Neural crest cell (in vitro differentiated cells): ENCODE measurements at regions not wholly inside any gene's neighbourhood (a gene's known extent, or its start where the extent isn't known, plus 50 kb on each side); places are given as distances from the start of the nearest gene placed in this dataset.

Experiments
- DNase-seq: peaks from one replicate; pipeline ENCODE4 v3.0.0; 2021; ENCODE audit warnings: low read depth, mixed read lengths, low spot score
- H3K27ac Mint-ChIP-seq: one replicate; pipeline ENCODE4 v1.8.0; 2021; ENCODE audit warnings: mild to moderate bottlenecking, mixed read lengths; ENCODE audit not compliant: unreplicated experiment
- H3K27me3 Mint-ChIP-seq: 2 replicates; pipeline ENCODE4 v1.8.0; 2021; ENCODE audit warnings: low read depth, mild to moderate bottlenecking, mixed read lengths
- H3K36me3 Mint-ChIP-seq: 2 replicates; pipeline ENCODE4 v1.8.0; 2021; ENCODE audit warnings: low read depth, mild to moderate bottlenecking, mixed read lengths
- H3K4me1 Mint-ChIP-seq: 2 replicates; pipeline ENCODE4 v1.8.0; 2021; ENCODE audit warnings: mixed read lengths
- H3K4me3 Mint-ChIP-seq: one replicate; pipeline ENCODE4 v1.8.0; 2021; ENCODE audit warnings: mild to moderate bottlenecking, mixed read lengths
- H3K9me3 Mint-ChIP-seq: 2 replicates; pipeline ENCODE4 v1.8.0; 2021; ENCODE audit warnings: mixed read lengths
- TF ChIP-seq, protein P1 (sequence below): fragments of 200-600 bp; sonication (generic); conservative IDR thresholded peaks from 2 replicates; pipeline ENCODE4 v1.5.0; 2021; ENCODE audit warnings: antibody characterized with exemption, mild to moderate bottlenecking

DNA sequence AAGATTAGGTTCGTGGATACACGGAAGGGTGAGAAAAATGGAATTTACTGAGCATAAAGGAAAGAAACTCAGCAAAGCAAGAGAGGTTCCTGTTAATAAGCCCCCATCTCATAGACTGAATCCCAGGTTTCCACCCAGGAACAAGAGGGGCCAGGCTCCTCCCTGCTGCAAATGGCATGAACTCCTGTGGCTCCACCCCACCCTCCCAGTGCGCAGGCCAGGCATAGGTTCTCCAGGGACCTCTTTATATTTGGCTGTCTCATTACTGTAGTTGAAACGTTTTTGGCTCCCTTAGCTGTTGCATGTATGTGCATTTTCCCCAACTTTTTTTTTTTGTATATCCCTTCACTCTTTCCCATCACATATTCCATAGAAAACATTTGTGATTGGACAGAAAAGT is 217.8 kb upstream of the NRP1 start:
- Mint-ChIP-seq H3K27me3 (peaks cover 16% of the 10 kb centered on the region), H3K36me3 (no peaks in the 10 kb centered on the region), H3K27ac (no peak overlapping the region), H3K9me3 (peaks cover 2% of the 10 kb centered on the region), H3K4me3 (no peak overlapping the region), H3K4me1 (peaks cover 35% of the 10 kb centered on the region)
- DNase-seq: no peak
- TF ChIP-seq, protein P1, sequence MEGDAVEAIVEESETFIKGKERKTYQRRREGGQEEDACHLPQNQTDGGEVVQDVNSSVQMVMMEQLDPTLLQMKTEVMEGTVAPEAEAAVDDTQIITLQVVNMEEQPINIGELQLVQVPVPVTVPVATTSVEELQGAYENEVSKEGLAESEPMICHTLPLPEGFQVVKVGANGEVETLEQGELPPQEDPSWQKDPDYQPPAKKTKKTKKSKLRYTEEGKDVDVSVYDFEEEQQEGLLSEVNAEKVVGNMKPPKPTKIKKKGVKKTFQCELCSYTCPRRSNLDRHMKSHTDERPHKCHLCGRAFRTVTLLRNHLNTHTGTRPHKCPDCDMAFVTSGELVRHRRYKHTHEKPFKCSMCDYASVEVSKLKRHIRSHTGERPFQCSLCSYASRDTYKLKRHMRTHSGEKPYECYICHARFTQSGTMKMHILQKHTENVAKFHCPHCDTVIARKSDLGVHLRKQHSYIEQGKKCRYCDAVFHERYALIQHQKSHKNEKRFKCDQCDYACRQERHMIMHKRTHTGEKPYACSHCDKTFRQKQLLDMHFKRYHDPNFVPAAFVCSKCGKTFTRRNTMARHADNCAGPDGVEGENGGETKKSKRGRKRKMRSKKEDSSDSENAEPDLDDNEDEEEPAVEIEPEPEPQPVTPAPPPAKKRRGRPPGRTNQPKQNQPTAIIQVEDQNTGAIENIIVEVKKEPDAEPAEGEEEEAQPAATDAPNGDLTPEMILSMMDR: no peak

DNA sequence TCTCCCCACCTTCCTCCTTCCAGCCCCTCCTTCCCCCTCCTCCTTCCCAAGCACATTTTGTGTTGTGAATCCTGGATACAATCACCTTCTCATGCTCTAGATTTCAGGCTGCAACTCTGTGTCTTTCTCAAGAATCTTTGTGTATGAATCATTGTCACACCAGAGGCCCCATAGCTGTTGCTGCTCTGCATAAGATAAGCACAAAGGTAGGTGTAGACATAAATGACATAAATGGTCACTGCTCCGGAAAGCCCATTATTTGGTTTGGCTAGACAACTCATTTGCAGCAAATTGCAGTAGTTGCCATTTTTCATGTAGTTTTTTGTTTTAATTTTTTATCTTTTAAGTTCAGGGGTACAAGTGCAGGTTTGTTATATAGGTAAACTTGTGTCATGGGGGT is 216.3 kb upstream of the NRP1 start:
- Mint-ChIP-seq H3K9me3 (peaks cover 2% of the 10 kb centered on the region), H3K36me3 (no peaks in the 10 kb centered on the region), H3K4me3 (no peak overlapping the region), H3K27me3 (peaks cover 16% of the 10 kb centered on the region), H3K4me1 (peaks cover 20% of the 10 kb centered on the region), H3K27ac (peak overlapping the region; percentile 23)
- DNase-seq: no peak
- TF ChIP-seq, protein P1: no peak

DNA sequence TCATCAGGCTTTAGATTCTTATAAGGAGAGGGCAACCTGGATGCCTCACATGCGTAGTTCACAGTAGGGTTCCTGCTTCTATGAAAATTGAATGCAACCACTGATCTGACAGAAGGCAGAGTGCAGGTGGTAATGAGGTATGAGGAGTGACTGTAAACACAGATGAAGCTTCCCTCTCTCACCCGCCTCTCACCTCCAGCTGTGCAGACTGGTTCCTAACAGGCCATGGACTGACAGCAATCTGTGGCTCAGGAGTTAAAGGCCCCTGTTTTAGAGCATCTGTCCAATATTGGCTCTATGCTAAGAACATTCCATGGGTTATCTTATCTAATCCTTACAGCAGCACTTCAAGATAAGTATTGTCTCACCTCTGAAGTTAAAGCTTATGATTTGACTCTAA is 213.5 kb upstream of the NRP1 start:
- Mint-ChIP-seq H3K27ac (no peak overlapping the region), H3K4me3 (no peak overlapping the region), H3K36me3 (no peaks in the 10 kb centered on the region), H3K4me1 (peaks cover 2% of the 10 kb centered on the region), H3K9me3 (peaks cover 10% of the 10 kb centered on the region), H3K27me3 (peaks cover 7% of the 10 kb centered on the region)
- no peak for DNase-seq
- TF ChIP-seq, protein P1: no peak

DNA sequence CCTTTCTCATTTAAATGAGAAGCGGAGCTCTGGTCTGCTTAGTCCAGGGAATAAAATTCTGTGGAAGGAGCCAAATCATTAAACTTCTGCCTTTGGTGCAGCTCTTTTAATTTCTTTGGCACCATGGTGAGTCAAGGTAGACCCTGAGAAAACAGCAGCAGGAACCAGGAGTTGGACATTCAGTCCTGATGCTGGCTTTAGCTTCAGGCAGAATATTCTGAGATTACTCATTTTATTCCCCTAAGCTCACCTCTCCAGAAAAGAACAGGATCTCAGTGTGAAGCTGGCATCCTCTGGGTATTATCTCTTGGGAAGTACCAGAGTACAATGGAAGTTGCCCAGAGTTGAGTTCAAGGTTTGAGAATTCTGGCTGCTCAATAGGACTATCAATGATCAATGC is 211.6 kb upstream of the NRP1 start:
- Mint-ChIP-seq H3K27me3 (peaks cover 7% of the 10 kb centered on the region), H3K4me1 (no peaks in the 10 kb centered on the region), H3K36me3 (no peaks in the 10 kb centered on the region), H3K4me3 (no peak overlapping the region), H3K9me3 (peaks cover 11% of the 10 kb centered on the region), H3K27ac (no peak overlapping the region)
- TF ChIP-seq, protein P1: no peak
- DNase-seq: no peak

GRCh38 chr10:33542752-33543505 is 208.5 kb upstream of the NRP1 start:
- peaks cover 2% of the 10 kb centered on the region for H3K36me3 Mint-ChIP-seq
- no peak overlapping the region for H3K4me3 Mint-ChIP-seq
- peaks cover 2% of the 10 kb centered on the region for H3K27me3 Mint-ChIP-seq

More at GRCh38 chr10:33542752-33543505, 208.5 kb upstream of the NRP1 start:
- peaks cover 8% of the 10 kb centered on the region for H3K9me3 Mint-ChIP-seq
- H3K4me1 Mint-ChIP-seq: no peaks in the 10 kb centered on the region
- H3K27ac Mint-ChIP-seq: no peak overlapping the region
- TF ChIP-seq, protein P1: no peak
- DNase-seq: no peak
